ENCODE measurements at regions not wholly inside any gene's neighbourhood (a gene's known extent, or its start where the extent isn't known, plus 50 kb on each side); places are given as distances from the start of the nearest gene placed in this dataset.
A peak's percentile ranks its signal among the peaks of the same experiment; 100 is the strongest.

- no peak for DNase-seq (ENCODE audit: low read depth, low spot score)
- no peak overlapping the region for H3K27ac ChIP-seq
These were observed 62.7 kb upstream of the SHISAL1 start for GRCh38 chr22:44375451-44375850.

- DNase-seq (ENCODE audit: low read depth, low spot score) = no peak
- no peak overlapping the region for H3K27ac ChIP-seq
These were observed 60.5 kb upstream of the SHISAL1 start for GRCh38 chr22:44373234-44373633.

GRCh38 chr22:44372611-44373010 is 59.9 kb upstream of the SHISAL1 start:
- no peak for DNase-seq (ENCODE audit: low read depth, low spot score)
- no peak overlapping the region for H3K27ac ChIP-seq

- DNase-seq (ENCODE audit: low read depth, low spot score) = no peak
- no peak overlapping the region for H3K27ac ChIP-seq
These were observed 59.2 kb upstream of the SHISAL1 start for GRCh38 chr22:44371741-44372525.

GRCh38 chr22:44369916-44370801 is 57.4 kb upstream of the SHISAL1 start:
- H3K27ac ChIP-seq = no peak overlapping the region
- DNase-seq (ENCODE audit: low read depth, low spot score) = no peak

GRCh38 chr22:44369293-44369661 is 56.5 kb upstream of the SHISAL1 start:
- no peak overlapping the region for H3K27ac ChIP-seq
- no peak for DNase-seq (ENCODE audit: low read depth, low spot score)

- H3K27ac ChIP-seq = no peak overlapping the region
- no peak for DNase-seq (ENCODE audit: low read depth, low spot score)
These were observed 56.0 kb upstream of the SHISAL1 start for GRCh38 chr22:44368611-44369292.

GRCh38 chr22:44366372-44367300 is 53.9 kb upstream of the SHISAL1 start:
- H3K27ac ChIP-seq = no peak overlapping the region
- DNase-seq (ENCODE audit: low read depth, low spot score) = no peak

GRCh38 chr22:44365832-44366231 is 53.1 kb upstream of the SHISAL1 start:
- H3K27ac ChIP-seq = no peak overlapping the region
- no peak for DNase-seq (ENCODE audit: low read depth, low spot score)

- DNase-seq (ENCODE audit: low read depth, low spot score) = no peak
- H3K27ac ChIP-seq = no peak overlapping the region
These were observed 52.4 kb upstream of the SHISAL1 start for GRCh38 chr22:44365191-44365590.

- no peak for DNase-seq (ENCODE audit: low read depth, low spot score)
- no peak overlapping the region for H3K27ac ChIP-seq
These were observed 52.0 kb upstream of the SHISAL1 start for GRCh38 chr22:44364751-44365130.

- no peak for DNase-seq (ENCODE audit: low read depth, low spot score)
- H3K27ac ChIP-seq = peak overlapping the region; percentile 45
These were observed 51.4 kb upstream of the SHISAL1 start for GRCh38 chr22:44363980-44364750.

- DNase-seq (ENCODE audit: low read depth, low spot score) = no peak
- peak overlapping the region; percentile 45 for H3K27ac ChIP-seq
These were observed 50.5 kb upstream of the SHISAL1 start for GRCh38 chr22:44363013-44363979.

GRCh38 chr22:44362249-44363012 is 49.7 kb upstream of the SHISAL1 start:
- H3K27ac ChIP-seq = peak overlapping the region; percentile 45
- DNase-seq (ENCODE audit: low read depth, low spot score) = no peak

Measured in epithelial cell of prostate (primary cell).